RWPE1 (cell line): ENCODE measurements at regions not wholly inside any gene's neighbourhood (a gene's known extent, or its start where the extent isn't known, plus 50 kb on each side); places are given as distances from the start of the nearest gene placed in this dataset.

ENCODE experiments used
- CTCF ChIA-PET: fragments of 350-600 bp; sonication (Branson Sonifier 250); formaldehyde crosslinking; extraction: SDS; loops from one replicate; lab custom pipeline; 2021; lab: Yijun Ruan, JAX
- POLR2A ChIA-PET: fragments of 400-600 bp; formaldehyde crosslinking; extraction: SDS; loops from one replicate; lab custom pipeline; 2020; ENCODE audit warnings: antibody characterized with exemption; ENCODE audit not compliant: low non-redundant PET; lab: Yijun Ruan, JAX
- DNase-seq: peaks from one replicate; pipeline ENCODE4 v3.0.0; 2012; ENCODE audit warnings: low spot score
- H3K27ac ChIP-seq: fragments of 450-650 bp; 2 replicates; pipeline ENCODE4 v1.5.1; 2017
- TF ChIP-seq, protein P1 (sequence below): fragments of 450-650 bp; conservative IDR thresholded peaks from 2 replicates; pipeline ENCODE4 v1.5.1; 2017; ENCODE audit warnings: low read depth, mild to moderate bottlenecking

DNA sequence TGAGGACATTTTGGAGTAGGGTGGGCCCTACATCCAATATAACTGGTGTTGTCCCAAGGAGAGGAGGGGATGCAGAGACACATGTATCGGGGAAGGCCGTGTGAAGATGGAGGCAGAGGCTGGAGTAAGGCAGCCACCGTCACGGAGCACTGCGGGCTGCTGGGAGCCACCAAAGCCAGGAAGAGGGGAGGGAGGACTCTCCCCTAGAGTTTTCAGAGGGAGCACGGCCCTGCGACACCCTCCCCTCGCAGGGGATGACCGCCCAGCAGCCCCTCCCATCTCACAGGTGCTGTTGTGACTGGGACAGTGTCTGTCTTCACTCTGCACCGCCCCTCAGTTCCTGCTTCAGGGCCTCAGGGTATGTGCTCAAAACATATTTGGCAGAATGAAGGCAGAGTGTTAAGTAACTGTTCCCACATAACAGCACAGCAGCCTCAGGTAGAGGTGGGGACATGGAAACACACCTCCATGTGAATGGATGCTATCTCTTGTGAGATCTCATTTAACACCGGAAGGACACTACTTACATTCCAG, 82.2 kb downstream of the RBFOX3 start:
- CTCF ChIA-PET: no interaction called here
- TF ChIP-seq, protein P1, sequence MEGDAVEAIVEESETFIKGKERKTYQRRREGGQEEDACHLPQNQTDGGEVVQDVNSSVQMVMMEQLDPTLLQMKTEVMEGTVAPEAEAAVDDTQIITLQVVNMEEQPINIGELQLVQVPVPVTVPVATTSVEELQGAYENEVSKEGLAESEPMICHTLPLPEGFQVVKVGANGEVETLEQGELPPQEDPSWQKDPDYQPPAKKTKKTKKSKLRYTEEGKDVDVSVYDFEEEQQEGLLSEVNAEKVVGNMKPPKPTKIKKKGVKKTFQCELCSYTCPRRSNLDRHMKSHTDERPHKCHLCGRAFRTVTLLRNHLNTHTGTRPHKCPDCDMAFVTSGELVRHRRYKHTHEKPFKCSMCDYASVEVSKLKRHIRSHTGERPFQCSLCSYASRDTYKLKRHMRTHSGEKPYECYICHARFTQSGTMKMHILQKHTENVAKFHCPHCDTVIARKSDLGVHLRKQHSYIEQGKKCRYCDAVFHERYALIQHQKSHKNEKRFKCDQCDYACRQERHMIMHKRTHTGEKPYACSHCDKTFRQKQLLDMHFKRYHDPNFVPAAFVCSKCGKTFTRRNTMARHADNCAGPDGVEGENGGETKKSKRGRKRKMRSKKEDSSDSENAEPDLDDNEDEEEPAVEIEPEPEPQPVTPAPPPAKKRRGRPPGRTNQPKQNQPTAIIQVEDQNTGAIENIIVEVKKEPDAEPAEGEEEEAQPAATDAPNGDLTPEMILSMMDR: no peak
- POLR2A ChIA-PET: no interaction called here
- H3K27ac ChIP-seq: no peak overlapping the region
- no peak for DNase-seq

DNA sequence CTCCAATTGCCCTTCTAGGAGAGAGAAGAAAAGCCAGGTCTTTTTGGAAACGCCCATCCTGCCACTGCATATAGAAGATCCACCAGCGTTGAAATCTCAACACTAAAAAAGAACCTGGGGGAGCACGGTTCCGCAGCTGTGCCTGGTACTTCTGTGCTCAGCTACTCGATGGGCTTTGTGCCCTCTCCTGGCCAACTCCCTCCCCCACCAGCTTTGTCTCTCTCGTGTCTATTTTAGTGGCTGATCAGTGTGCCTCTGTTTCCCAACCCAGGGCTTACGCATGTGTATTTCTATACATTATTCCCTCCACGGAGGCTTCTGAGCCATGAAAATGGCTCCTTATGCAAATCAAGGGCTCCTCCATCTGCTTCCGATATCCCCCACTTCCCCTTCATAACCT, 83.5 kb downstream of the RBFOX3 start:
- H3K27ac ChIP-seq: no peak overlapping the region
- TF ChIP-seq, protein P1: no peak
- POLR2A ChIA-PET: no interaction called here
- CTCF ChIA-PET: interaction anchor here (0.6 kb wide), 1 partner anchor 534 kb away, joined by 3 read pairs; no protein-coding TSS in a partner anchor
- DNase-seq: no peak

DNA sequence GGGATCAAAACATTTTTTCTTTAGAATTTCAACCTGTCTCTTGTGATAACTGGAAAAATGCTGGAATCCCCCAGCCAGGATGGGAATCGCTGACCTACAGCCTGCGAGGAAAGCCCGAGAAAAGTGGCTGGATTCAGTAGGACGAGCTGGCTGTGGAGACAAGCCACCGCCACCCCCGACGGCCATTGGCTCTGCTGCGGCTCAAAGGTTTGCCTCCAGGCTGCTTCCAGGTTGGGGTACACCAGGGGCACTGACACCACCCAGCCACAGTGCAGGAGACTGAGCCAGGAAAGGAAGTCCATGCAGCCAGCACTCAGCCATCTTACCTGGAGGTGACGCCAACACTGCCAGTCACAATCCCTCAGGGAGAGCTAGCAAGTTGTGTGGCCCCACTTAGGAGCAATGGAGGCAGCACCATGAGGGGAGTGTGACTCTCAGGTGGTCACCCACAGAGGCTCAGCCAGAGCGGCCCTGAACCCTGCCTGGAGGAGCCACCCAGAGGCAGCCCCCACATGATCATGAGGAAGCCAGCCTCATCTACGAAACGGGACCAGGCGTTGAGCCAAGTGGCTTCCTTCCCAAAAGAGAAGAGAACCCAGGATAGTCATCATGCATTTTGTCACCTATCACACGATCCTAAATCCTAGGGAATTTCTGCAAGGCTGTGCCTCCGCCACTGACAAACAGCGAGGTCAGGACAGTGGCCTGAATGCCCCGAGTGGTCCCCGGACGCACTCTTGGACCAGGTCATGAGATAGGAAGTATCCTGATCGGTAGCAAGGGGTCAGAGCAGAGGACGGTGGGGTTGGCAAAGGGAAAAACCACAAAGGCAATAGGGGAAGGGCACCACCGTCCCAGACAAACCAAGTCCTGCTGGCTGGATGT, 84.8 kb downstream of the RBFOX3 start:
- CTCF ChIA-PET: interaction anchor here (0.6 kb wide), 1 partner anchor 10 kb away, joined by 4 read pairs; no protein-coding TSS in a partner anchor

DNA sequence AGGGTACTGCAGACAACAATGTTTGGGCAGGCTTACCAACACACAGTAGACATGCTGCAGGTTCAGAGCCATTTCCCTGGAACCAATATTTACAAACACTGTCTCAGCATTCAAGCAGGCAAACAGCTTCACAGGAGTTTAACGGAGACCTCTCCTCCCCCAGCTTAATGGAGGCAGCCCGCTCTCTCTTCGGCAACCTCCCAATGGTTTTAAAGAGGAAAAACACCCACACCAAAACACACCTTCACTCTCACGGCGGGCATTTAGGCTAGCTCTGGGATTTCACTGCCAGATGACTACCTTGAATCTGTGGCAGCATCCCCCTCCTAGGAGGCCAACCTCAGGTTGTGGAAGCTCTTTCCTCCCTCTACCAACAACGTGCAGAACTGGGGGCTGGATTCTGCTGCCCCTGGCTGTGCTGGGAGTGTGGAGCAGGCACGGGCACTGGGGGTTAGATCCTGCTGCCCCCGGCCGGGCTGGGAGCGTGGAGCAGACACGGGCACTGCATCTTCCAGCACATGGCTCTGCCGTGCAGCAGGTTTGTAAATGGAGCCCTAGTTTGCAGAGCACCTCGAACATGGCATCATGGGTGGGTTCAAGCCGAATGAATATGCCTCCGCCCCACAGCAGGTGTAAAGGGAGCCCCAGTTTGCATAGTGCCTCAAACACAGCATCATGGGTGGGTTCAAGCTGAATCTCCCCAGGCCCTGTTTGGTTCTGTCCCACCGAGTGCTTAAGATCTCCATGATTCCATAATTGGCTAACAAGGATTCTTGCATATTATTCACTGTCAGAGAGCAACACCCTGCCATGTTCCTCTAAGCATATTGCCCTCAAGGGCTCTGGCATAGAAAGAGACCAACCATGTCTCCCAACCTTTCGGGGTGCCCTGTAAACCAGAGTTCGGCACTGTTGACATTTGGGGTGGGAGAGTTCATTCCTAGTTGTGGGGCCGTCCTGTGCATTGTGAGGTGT, 86.4 kb downstream of the RBFOX3 start:
- no peak for DNase-seq
- no peak overlapping the region for H3K27ac ChIP-seq
- CTCF ChIA-PET: no interaction called here
- TF ChIP-seq, protein P1: no peak
- POLR2A ChIA-PET: no interaction called here

More for the DNA sequence above, 84.8 kb downstream of the RBFOX3 start:
- TF ChIP-seq, protein P1: no peak
- H3K27ac ChIP-seq: no peak overlapping the region
- POLR2A ChIA-PET: no interaction called here
- DNase-seq: no peak

DNA sequence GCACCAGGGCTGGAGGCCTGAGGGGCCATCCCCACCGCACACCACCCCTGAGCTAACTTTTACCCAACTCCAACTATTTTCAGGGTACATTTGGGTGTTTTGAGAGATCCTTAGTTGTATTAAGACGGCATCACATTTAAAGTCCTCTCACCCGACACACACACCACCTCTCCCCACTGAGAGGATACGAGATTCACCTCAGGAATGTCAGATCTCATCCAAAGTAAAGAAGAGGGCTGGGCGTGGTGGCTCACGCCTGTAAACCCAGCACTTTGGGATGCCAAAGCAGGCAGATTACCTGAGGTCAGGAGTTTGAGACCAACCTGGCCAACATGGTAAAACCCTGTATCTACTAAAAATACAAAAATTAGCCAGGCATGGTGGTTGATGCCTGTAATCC, 88.4 kb downstream of the RBFOX3 start:
- TF ChIP-seq, protein P1: no peak
- CTCF ChIA-PET: interaction anchor here (0.7 kb wide), 1 partner anchor 588 kb away, joined by 3 read pairs; no protein-coding TSS in a partner anchor
- POLR2A ChIA-PET: no interaction called here
- no peak for DNase-seq
- no peak overlapping the region for H3K27ac ChIP-seq

DNA sequence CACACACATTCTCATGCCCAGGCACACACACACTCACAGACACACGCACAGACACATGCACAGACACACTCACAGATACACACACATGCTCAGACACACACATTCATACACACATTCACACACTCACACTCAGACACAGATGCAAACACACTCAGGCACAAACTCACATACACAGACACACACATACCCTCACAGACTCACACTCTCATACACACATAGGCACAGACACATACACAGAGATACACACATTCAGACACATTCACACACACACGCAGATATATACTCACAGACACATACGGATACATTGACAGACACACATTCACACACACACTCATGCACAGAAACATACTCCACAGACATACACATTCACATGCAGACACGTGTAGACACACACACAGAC, 89.6 kb downstream of the RBFOX3 start:
- H3K27ac ChIP-seq: no peak overlapping the region
- DNase-seq: no peak
- TF ChIP-seq, protein P1: no peak
- POLR2A ChIA-PET: no interaction called here
- CTCF ChIA-PET: no interaction called here
